ENCODE measurements at regions not wholly inside any gene's neighbourhood (a gene's known extent, or its start where the extent isn't known, plus 50 kb on each side); places are given as distances from the start of the nearest gene placed in this dataset.

GRCh38 chr21:17002594-17003257, 510.1 kb upstream of the CXADR start:
- DNase-seq (ENCODE audit: low spot score), result no peak
- intact Hi-C loops (cut with DNase I), result no loop called here

GRCh38 chr21:17003258-17003615, 509.6 kb upstream of the CXADR start:
- no peak for DNase-seq (ENCODE audit: low spot score)
- intact Hi-C loops (cut with DNase I), result no loop called here

- no peak for DNase-seq (ENCODE audit: low spot score)
- intact Hi-C loops (cut with DNase I), result no loop called here
Measured at GRCh38 chr21:17003763-17004373, 509.0 kb upstream of the CXADR start.

DNA sequence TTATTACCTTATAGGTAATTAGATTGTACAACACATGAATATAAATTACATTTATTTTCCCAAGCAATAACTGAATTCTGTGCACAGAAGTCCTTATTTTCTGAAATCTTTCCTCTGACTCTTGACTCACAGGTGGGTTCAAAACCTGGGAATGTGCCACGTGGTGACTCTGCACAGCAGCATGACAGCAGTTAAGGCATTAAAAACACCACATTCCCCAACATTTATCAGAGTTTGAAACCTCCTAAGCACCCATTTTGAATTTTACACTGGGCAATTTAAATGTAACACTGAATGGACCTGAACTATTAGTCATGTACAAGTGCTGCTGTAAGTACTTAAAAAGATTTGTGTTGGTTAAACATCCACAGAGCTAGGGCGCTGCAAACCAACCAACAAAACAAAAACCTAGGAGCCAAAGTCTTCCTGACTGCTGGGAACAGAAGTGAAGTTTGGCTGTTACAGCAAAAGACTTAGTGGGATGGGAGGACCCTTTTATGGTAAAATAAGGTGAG, 480.6 kb upstream of the CXADR start:
- intact Hi-C loops (cut with DNase I), result no loop called here
- DNase-seq (ENCODE audit: low spot score), result no peak

DNA sequence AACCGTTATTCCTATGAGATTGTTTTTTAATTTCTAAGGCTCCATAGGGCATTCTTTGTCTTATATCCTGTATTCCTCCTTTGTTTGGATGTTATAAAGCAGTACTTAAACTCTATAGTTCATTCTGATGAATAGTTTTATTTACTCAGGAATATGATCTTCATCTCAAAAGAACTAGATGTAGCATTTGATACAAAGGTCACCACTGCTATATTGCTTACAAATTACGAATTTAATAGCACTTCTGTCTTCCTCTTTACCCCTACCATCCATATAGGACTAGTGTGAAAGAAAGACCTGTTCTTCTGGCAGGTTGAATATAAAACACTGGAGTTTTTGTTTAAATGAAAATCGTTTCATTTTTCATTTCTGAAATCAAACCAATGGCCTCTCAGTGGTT, 468.1 kb upstream of the CXADR start:
- intact Hi-C loops (cut with DNase I), result no loop called here
- no peak for DNase-seq (ENCODE audit: low spot score)

GRCh38 chr21:17045214-17045853, 467.5 kb upstream of the CXADR start:
- no peak for DNase-seq (ENCODE audit: low spot score)
- intact Hi-C loops (cut with DNase I), result no loop called here

DNA sequence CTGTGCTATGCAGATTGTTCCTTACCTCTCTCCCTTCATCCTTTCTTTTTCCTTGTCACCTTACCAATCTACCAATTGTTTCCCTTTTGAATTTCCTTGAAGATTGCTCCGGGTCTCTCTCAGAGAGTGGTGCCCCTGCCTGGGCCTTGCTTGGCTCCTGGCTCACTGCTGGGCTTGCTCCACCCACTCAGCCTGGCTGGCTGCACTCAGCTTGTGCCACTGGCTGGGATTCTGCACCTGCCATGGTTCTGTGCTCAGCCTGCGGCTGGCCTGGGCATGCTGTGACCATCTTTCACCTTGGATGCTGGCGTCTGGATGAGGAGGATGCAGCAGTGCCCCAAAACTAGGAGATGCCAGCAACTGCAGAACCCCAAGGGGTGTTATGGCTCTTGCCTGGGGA, 463.9 kb upstream of the CXADR start:
- intact Hi-C loops (cut with DNase I), result no loop called here
- DNase-seq (ENCODE audit: low spot score), result no peak

DNA sequence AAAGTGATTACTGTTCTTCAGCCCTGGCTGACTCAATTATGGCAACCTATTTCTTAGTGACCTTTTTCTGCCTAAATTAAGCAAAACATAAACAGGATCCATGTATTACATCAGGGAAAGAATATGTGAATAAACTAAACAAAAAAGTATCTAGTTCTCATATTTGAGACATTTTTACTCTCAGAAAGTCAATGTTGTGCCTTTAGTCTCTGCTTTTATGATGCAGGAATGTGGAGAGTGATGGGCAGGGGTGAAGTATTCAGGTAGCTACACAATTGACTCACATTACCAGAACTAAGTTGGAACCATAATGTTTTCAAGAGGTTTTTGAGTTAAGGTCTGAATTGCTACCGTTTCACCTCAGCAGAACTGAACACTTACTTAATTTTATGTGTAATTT, 462.7 kb upstream of the CXADR start:
- intact Hi-C loops (cut with DNase I), result no loop called here

DNA sequence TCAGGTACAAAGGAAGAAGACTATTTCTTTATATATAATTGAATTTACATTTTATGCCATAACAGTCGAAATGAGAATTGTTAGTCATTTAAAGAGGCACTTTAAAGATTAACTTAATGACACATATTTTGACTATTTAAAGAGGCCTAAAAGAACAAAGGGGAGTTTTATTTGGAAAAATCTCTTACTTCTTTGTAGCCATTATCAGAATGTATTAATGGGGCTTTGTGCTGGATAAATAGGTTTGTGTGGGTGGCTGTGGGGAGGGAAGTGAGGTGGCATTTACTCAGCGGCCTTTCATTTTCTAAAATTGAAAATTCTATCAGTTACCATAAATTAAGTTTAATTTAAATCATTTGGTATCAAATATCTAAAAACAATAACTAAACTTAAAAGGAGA, 462.2 kb upstream of the CXADR start:
- DNase-seq (ENCODE audit: low spot score), result no peak
- intact Hi-C loops (cut with DNase I), result no loop called here

More for the DNA sequence above, 462.7 kb upstream of the CXADR start:
- DNase-seq (ENCODE audit: low spot score), result no peak

DNA sequence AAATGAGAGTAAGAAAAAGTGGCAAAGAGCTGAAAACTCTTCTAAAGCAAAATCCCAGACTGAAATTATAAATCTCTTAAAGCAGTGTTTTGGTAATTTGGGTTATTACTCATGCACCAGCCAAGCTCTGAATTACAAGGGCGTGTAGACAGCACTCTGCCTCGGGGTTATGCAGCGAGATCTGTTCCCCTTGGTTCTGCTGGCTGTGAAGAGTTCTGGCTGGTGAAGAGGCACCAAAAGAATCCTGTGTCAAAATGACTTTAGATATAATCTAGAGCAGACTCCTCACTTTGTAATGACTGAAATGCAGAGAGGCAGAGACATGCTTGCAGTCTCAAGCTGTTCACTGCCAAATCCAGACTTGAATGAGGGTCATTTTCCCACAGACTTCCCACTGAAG, 461.8 kb upstream of the CXADR start:
- intact Hi-C loops (cut with DNase I), result no loop called here
- no peak for DNase-seq (ENCODE audit: low spot score)

DNA sequence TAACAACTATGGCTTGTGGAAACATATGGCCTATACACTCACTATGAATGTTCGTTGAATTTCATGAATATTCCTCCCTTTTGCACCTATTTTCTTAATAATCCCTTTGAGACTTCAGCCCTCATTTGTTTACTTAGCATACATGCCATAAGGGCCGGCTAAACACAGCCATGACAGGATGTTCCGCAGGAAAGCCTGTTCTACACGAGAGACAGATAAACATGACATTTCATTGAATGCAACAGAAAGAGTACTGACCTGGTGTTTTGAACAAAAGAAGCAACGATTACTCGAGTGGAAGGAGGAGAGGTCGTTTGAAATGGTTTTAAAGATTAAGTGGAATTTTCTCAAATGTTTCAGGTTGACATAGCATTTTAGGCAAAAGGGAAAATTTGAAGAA, 459.5 kb upstream of the CXADR start:
- DNase-seq (ENCODE audit: low spot score), result no peak
- intact Hi-C loops (cut with DNase I), result no loop called here

DNA sequence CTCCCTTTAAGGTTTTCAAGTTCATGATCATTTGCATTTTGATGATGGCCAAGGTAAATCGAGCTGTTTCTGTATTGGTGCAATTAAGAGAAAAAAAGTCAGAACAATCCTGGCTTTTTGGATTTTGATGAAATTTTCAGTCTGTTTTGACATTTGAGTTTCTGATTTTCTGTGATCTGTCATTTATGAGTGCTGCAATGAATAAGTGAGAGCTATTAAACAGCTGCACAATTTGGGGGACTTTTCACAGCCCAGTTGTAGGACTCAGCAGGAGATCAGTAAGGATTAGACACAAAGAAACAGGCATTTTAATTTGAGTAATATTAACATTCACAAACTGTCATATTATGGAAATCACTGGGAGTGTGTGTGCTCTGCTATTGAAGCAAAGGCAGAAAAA, 452.9 kb upstream of the CXADR start:
- no peak for DNase-seq (ENCODE audit: low spot score)
- intact Hi-C loops (cut with DNase I), result no loop called here

GRCh38 chr21:17066006-17066405, 446.8 kb upstream of the CXADR start:
- intact Hi-C loops (cut with DNase I), result no loop called here
- DNase-seq (ENCODE audit: low spot score), result no peak

- intact Hi-C loops (cut with DNase I), result no loop called here
- DNase-seq (ENCODE audit: low spot score), result no peak
Measured at GRCh38 chr21:17071093-17071492, 441.8 kb upstream of the CXADR start.

DNA sequence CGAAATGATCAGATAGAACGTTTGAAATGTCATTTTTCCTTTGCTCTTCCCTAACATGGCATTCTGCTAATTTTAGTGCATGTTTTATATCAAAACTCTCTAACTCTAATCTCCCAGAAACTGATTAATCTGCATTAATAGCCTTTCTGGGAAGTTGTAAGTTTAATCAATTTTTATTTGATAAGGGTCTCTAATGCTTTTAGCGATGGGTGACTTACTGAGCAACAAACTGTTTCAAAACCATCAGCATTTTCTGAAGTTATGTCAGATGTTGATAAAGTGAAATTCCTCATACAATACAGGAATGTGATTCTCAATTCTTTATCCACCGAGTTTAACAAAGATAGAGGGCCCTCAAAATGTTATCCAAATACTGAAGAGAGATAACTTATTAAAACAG, 431.6 kb upstream of the CXADR start:
- DNase-seq (ENCODE audit: low spot score), result no peak
- intact Hi-C loops (cut with DNase I), result no loop called here

DNA sequence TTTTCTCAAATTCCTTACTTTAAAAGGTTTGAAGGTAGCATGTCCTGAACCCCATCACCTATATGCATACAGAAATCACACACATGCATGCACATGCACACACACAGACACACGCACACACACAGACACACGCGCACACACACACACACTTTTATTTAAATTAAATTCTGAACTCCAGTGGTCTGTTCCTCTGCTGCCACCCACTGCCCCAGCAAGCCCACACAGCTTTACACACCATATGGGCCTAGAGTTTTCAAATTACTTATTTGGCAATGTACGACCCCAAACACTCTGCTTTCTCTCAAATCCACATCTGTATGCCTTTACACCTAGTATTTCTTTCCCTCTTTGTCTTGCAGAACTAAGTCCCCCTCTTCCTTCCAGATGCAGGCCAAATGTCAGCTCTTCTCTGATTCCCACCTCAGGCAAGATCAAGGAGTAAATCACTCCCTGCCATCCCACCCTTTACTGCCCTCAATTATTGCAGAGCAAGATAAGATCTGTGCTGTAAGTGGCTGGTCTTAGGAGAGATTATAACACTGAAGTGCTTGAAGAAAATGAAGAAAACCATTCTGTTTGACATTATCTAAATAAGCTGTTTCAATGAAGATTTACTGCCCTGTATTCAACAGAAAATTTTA, 429.9 kb upstream of the CXADR start:
- intact Hi-C loops (cut with DNase I), result no loop called here
- no peak for DNase-seq (ENCODE audit: low spot score)

DNA sequence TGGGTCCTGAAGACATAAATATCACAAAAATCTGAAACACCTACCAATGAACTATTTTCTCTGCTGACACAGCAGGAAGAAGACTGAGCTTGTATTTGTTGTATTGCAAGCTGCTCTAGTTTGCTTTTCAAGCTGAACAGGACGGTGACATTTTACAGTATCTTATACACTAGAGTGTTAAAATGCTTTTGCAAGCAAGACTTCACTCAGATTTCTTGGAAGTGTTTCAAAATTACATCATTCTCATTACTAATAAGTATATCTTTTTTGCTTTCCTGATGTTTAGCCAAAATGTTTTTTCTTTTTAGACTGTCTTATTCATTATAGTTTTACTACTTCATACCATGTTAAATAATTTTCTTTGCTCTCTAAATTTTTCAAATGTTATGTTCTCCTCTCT, 427.1 kb upstream of the CXADR start:
- intact Hi-C loops (cut with DNase I), result no loop called here
- no peak for DNase-seq (ENCODE audit: low spot score)

DNA sequence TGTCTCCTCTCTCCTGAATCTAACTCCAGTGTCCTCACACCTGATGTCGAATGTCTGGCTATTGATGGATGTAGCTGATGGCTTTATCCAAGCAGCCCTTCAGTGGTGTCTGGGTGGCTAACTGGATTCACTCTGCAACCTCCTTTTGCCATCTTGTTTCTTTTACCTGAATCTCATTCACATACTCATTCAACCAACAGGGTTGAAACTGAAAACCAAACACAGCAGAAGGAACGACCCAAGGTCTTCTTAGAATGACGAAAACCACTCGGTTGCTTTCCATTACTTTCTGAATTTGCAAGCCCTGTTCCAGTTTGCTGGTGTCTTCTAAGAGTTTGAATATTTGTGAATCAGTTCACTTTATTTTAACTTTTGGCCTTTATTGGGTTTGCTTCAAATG, 424.3 kb upstream of the CXADR start:
- intact Hi-C loops (cut with DNase I), result no loop called here
- no peak for DNase-seq (ENCODE audit: low spot score)

GRCh38 chr21:17089091-17089491, 423.8 kb upstream of the CXADR start:
- DNase-seq (ENCODE audit: low spot score), result no peak
- intact Hi-C loops (cut with DNase I), result no loop called here

- no peak for DNase-seq (ENCODE audit: low spot score)
- intact Hi-C loops (cut with DNase I), result no loop called here
Measured at GRCh38 chr21:17101696-17102095, 411.1 kb upstream of the CXADR start.

DNA sequence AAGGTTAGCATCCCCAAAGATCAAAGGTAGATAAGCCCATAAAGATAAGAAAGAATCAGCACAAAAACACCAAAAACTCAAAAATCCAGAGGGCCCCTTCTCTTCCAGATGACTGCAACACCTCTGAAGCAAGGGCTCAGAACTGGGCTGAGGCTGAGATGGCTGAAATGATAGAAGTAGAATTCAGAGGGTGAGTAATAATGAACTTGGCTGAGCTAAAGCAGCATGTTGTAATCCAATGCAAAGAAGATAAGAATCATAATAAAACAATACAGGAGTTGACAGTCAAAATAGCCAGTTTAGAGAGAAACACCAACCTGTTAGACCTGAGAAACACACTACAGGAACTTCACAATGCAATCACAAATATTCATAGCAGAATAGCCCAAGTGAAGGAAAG, 406.9 kb upstream of the CXADR start:
- intact Hi-C loops (cut with DNase I), result no loop called here
- DNase-seq (ENCODE audit: low spot score), result no peak

Measured in posterior vena cava (tissue), 2 donors.